SH-SY5Y (cell line): ENCODE measurements at regions not wholly inside any gene's neighbourhood (a gene's known extent, or its start where the extent isn't known, plus 50 kb on each side); places are given as distances from the start of the nearest gene placed in this dataset.

Experiments
- GATA2 ChIP-seq: IDR thresholded peaks from 2 replicates; pipeline ENCODE4 v1.6.1; 2011; ENCODE audit warnings: mild to moderate bottlenecking, low read depth, low read length
- GATA3 ChIP-seq: IDR thresholded peaks from 2 replicates; pipeline ENCODE4 v1.6.1; 2011; ENCODE audit warnings: low read depth, mild to moderate bottlenecking, low read length, moderate library complexity

DNA sequence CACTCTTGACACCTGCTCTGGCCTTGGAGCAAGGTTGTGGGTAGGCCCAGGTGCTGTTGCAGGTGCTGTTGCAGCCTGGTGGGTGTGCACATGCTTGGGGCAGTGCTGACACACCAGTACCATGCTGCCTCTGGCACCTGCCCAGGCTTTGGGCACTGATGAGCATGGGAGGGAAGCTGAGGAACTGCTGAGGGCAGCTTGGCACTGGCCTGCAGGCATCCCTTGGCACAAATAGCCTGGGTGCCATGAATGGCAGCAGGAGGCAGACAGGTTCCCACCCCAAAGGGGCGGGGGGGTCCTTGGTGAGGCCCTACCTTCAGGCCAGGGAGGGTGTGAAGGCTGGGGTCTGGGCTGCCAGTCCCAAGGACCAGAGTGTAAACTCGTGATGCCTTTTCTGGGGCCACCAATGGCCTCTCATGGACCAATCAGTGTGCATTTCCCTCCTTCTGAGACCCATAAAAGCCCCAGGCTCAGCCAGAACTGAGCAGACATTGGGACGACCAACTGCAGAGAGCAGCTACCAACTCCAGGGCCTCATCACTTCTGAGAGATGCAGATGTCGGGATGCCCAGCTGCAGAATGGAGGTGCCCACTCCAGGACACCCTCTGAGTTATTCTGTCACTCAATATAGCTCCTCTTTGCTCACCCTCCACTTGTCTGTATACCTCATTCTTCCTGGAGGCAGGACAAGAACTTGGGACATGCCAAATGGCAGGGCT is 547.4 kb downstream of the ZWINT start:
- no peak for TF ChIP-seq GATA2
- no peak for TF ChIP-seq GATA3
